H1 (cell line): ENCODE measurements at regions not wholly inside any gene's neighbourhood (a gene's known extent, or its start where the extent isn't known, plus 50 kb on each side); places are given as distances from the start of the nearest gene placed in this dataset.

Source experiments
- CTCF ChIA-PET: fragments of 300-600 bp; sonication (Branson Sonifier 250); formaldehyde crosslinking; loops from one replicate; lab custom pipeline; 2021; ENCODE audit not compliant: partially characterized antibody; lab: Charles Lee
- POLR2A ChIA-PET: fragments of 300-600 bp; sonication (Branson Sonifier 250); formaldehyde crosslinking; loops from one replicate; lab custom pipeline; 2021; ENCODE audit warnings: inconsistent platforms; ENCODE audit not compliant: partially characterized antibody; lab: Charles Lee
- DNase-seq, 2 experiments: peaks; one replicate each; pipeline versions ENCODE4 v3.0.0 to v3.0.0-alpha.2; 2010 to 2022; ENCODE audit warnings: low spot score in 2 of 2, low read depth in 1 of 2, mixed read lengths in 1 of 2
- FAIRE-seq: peaks from 2 replicates; lab custom pipeline; 2011; peaks lifted over from hg19 to GRCh38; lab: Jason Lieb, UNC
- H2AFZ ChIP-seq: 2 replicates; pipeline ENCODE4 v1.8.1; 2012; ENCODE audit warnings: low read length, inconsistent platforms
- H2AK5ac ChIP-seq: 2 replicates; pipeline ENCODE4 v1.6.1; 2013; ENCODE audit warnings: low read depth, low read length
- H2BK120ac ChIP-seq: replicated peaks from 2 replicates; pipeline ENCODE3; 2013; ENCODE audit warnings: low read depth, low read length, inconsistent platforms
- H2BK12ac ChIP-seq: 2 replicates; pipeline ENCODE4 v1.6.1; 2013; ENCODE audit warnings: low read depth, low read length
- H2BK15ac ChIP-seq: 2 replicates; pipeline ENCODE4 v1.6.1; 2013; ENCODE audit warnings: low read length
- H2BK20ac ChIP-seq: 2 replicates; pipeline ENCODE4 v1.6.1; 2013; ENCODE audit warnings: low read length
- H2BK5ac ChIP-seq: 2 replicates; pipeline ENCODE4 v1.6.1; 2013; ENCODE audit warnings: low read depth, low read length
- H3K14ac ChIP-seq: 2 replicates; pipeline ENCODE4 v1.6.1; 2013; ENCODE audit warnings: inconsistent platforms; ENCODE audit not compliant: insufficient read length
- H3K18ac ChIP-seq: 2 replicates; pipeline ENCODE4 v1.6.1; 2013; ENCODE audit warnings: low read length; ENCODE audit errors: extremely low read depth
- H3K23ac ChIP-seq: 2 replicates; pipeline ENCODE4 v1.6.1; 2013; ENCODE audit warnings: inconsistent platforms; ENCODE audit not compliant: insufficient read length
- H3K23me2 ChIP-seq: 2 replicates; pipeline ENCODE4 v1.6.1; 2013; ENCODE audit warnings: low read depth, low read length
- H3K27ac ChIP-seq: 2 replicates; pipeline ENCODE4 v1.6.1; 2011; ENCODE audit warnings: low read depth, low read length, inconsistent platforms
- H3K27me3 ChIP-seq, 4 experiments: replicated peaks in 1 of 4; 1 replicate in 1 of 4; 2 replicates in 3 of 4; pipeline versions ENCODE4 v1.6.1 to v1.8.1; 2011 to 2013; ENCODE audit warnings: low read length in 3 of 4, mild to moderate bottlenecking in 3 of 4, inconsistent platforms in 2 of 4, mixed read lengths in 2 of 4, moderate library complexity in 1 of 4; ENCODE audit not compliant: control insufficient read depth in 3 of 4, insufficient read depth in 3 of 4; ENCODE audit errors: extremely low read depth in 1 of 4
- H3K36me3 ChIP-seq, 4 experiments: 2 replicates each; pipeline versions ENCODE4 v1.6.1 to v1.8.1; 2011 to 2013; ENCODE audit warnings: mild to moderate bottlenecking in 4 of 4, low read length in 3 of 4, moderate library complexity in 2 of 4, control low read depth in 1 of 4, inconsistent platforms in 1 of 4; ENCODE audit not compliant: insufficient read depth in 4 of 4, control insufficient read depth in 2 of 4
- H3K4ac ChIP-seq: replicated peaks from 2 replicates; pipeline ENCODE3; 2013; ENCODE audit warnings: low read length, low read depth, mixed read lengths, inconsistent platforms; ENCODE audit not compliant: insufficient read length
- H3K4me1 ChIP-seq, 4 experiments: replicated peaks in 1 of 4; 1 replicate in 1 of 4; 2 replicates in 3 of 4; pipeline versions ENCODE4 v1.6.1 to v1.8.1; 2011 to 2013; ENCODE audit warnings: low read length in 3 of 4, inconsistent platforms in 2 of 4, mixed read lengths in 1 of 4; ENCODE audit not compliant: insufficient read depth in 4 of 4, control insufficient read depth in 3 of 4
- H3K4me2 ChIP-seq, 2 experiments: 2 replicates each; pipeline versions ENCODE4 v1.6.1 to v1.8.1; 2011 to 2013; ENCODE audit warnings: low read depth in 2 of 2, low read length in 2 of 2, control low read depth in 1 of 2, inconsistent platforms in 1 of 2, mild to moderate bottlenecking in 1 of 2; ENCODE audit not compliant: insufficient read depth in 1 of 2
- H3K4me3 ChIP-seq, 4 experiments: fragments of 200-600, 300-600 bp in 1 of 4; sonication (generic), shearing (Covaris generic), sonication (Bioruptor Twin) in 1 of 4; 2 replicates each; pipeline versions ENCODE4 v1.5.1 to v1.8.1; 2011 to 2016; ENCODE audit warnings: low read length in 4 of 4, low read depth in 3 of 4, control low read depth in 2 of 4, inconsistent platforms in 2 of 4, mild to moderate bottlenecking in 2 of 4, mixed read lengths in 1 of 4, moderate library complexity in 1 of 4; ENCODE audit not compliant: insufficient read depth in 2 of 4; ENCODE audit errors: extremely low read depth in 1 of 4
- H3K56ac ChIP-seq: replicated peaks from 2 replicates; pipeline ENCODE3; 2013; ENCODE audit warnings: low read depth, mild to moderate bottlenecking, mixed read lengths, low read length, inconsistent platforms; ENCODE audit not compliant: insufficient read length
- H3K79me1 ChIP-seq: 2 replicates; pipeline ENCODE4 v1.6.1; 2013; ENCODE audit warnings: low read depth, low read length, control low read depth
- H3K79me2 ChIP-seq, 2 experiments: 2 replicates each; pipeline versions ENCODE4 v1.6.1 to v1.8.1; 2012 to 2013; ENCODE audit warnings: low read length in 2 of 2, mild to moderate bottlenecking in 2 of 2, inconsistent platforms in 1 of 2; ENCODE audit not compliant: insufficient read depth in 2 of 2, control insufficient read depth in 1 of 2
- H3K9ac ChIP-seq, 4 experiments: replicated peaks in 1 of 4; 1 replicate in 1 of 4; 2 replicates in 3 of 4; pipeline versions ENCODE4 v1.6.1 to v1.8.1; 2011 to 2013; ENCODE audit warnings: low read depth in 3 of 4, low read length in 3 of 4, control low read depth in 2 of 4, mild to moderate bottlenecking in 2 of 4, moderate library complexity in 2 of 4, inconsistent platforms in 1 of 4; ENCODE audit errors: extremely low read depth in 1 of 4
- H3K9me3 ChIP-seq, 2 experiments: 2 replicates each; pipeline versions ENCODE4 v1.6.1 to v1.8.1; 2012 to 2013; ENCODE audit warnings: mild to moderate bottlenecking in 2 of 2, moderate library complexity in 2 of 2, control low read depth in 1 of 2, inconsistent platforms in 1 of 2, low read depth in 1 of 2, low read length in 1 of 2, mixed read lengths in 1 of 2; ENCODE audit not compliant: insufficient read depth in 2 of 2
- H4K20me1 ChIP-seq, 2 experiments: replicated peaks in 1 of 2; 2 replicates each; pipeline versions ENCODE3 to v1.8.1; 2011 to 2013; ENCODE audit warnings: inconsistent platforms in 2 of 2, low read length in 2 of 2, mild to moderate bottlenecking in 1 of 2; ENCODE audit not compliant: insufficient read depth in 2 of 2, control insufficient read depth in 1 of 2
- H4K5ac ChIP-seq: 2 replicates; pipeline ENCODE4 v1.6.1; 2013; ENCODE audit warnings: low read length, low read depth, mixed read lengths, inconsistent platforms; ENCODE audit not compliant: insufficient read length
- H4K8ac ChIP-seq: 2 replicates; pipeline ENCODE4 v1.8.0; 2013; ENCODE audit warnings: mild to moderate bottlenecking, moderate library complexity, low read length, inconsistent platforms; ENCODE audit not compliant: insufficient read depth; ENCODE audit errors: extremely low read depth
- H4K91ac ChIP-seq: replicated peaks from 2 replicates; pipeline ENCODE3; 2013; ENCODE audit warnings: low read length, mixed read lengths, inconsistent platforms; ENCODE audit not compliant: insufficient read length
- ASH2L ChIP-seq: fragments of 200-600, 300-600 bp; sonication (generic); IDR thresholded peaks from one replicate; pipeline ENCODE4 v1.7.1; 2017; ENCODE audit warnings: low read length
- BRCA1 ChIP-seq: IDR thresholded peaks from 2 replicates; pipeline ENCODE4 v1.6.1; 2012; ENCODE audit warnings: low read depth, low read length, improper control_type of control experiment
- HDAC2 ChIP-seq, 2 experiments: fragments of 300-600 bp in 1 of 2; sonication (generic) in 1 of 2; IDR thresholded peaks; 2 replicates each; pipeline ENCODE4 v1.6.1; 2011 to 2012; ENCODE audit warnings: low read depth in 2 of 2, low read length in 2 of 2, mild to moderate bottlenecking in 2 of 2, moderate library complexity in 2 of 2, borderline replicate concordance in 1 of 2, inconsistent platforms in 1 of 2
- HDAC6 ChIP-seq: IDR thresholded peaks from one replicate; pipeline ENCODE4 v1.7.1; 2012; ENCODE audit warnings: low read depth, mild to moderate bottlenecking, inconsistent platforms, low read length, moderate library complexity
- KDM1A ChIP-seq: fragments of 200-600, 300-600 bp; sonication (generic); IDR thresholded peaks from 2 replicates; pipeline ENCODE4 v1.7.1; 2016; ENCODE audit warnings: mild to moderate bottlenecking, low read length, borderline replicate concordance
- WGBS, 2 experiments: shearing (Covaris generic) in 1 of 2; methylation state at CpG; one replicate each; pipeline versions ENCODE4 v1.1.6 to v1.1.7; 2013 to 2015; ENCODE audit warnings: low lambda C conversion rate in 2 of 2, mixed read lengths in 2 of 2, inconsistent platforms in 1 of 2, low coverage in 1 of 2, missing lambda C conversion rate in 1 of 2; ENCODE audit not compliant: insufficient replicate concordance in 2 of 2, insufficient coverage in 1 of 2, insufficient read length in 1 of 2; ENCODE audit errors: extremely low coverage in 1 of 2, missing lambda C conversion rate in 1 of 2; 5-methylcytosine and 5-hydroxymethylcytosine counted together

GRCh38 chr20:56829788-56830385 is 200.8 kb downstream of the TFAP2C start:
- H3K36me3 ChIP-seq: no peaks in the 10 kb centered on the region
- H3K4ac ChIP-seq: no peak overlapping the region
- peak overlapping the region; percentile 82; the same call in 1 of the 2 replicates for H2BK5ac ChIP-seq
- no peaks in the 10 kb centered on the region for H3K27me3 ChIP-seq
- FAIRE-seq (no peak), DNase-seq (no peak)
- H3K9me3 ChIP-seq: no peaks in the 10 kb centered on the region
- no peak overlapping the region for H3K14ac ChIP-seq
- POLR2A ChIA-PET: no interaction called here
- no peak for TF ChIP-seq HDAC6
- no peak for TF ChIP-seq BRCA1
- no peak for TF ChIP-seq ASH2L
- peak; percentile 17; the same call in 1 of the 2 replicates for TF ChIP-seq KDM1A
- no peak for TF ChIP-seq HDAC2 (IDR thresholded peaks at IDR 0.05; ENCODE audit: borderline replicate concordance in 1 of 2, low read depth in 2 of 2, low read length in 2 of 2)
- H3K4me1 ChIP-seq: peaks cover 0 to 18% (median 8%) of the 10 kb centered on the region in 4 experiments; a peak in 5 of 7 replicates
- no peak overlapping the region for H3K23ac ChIP-seq
- peak overlapping the region; percentile 41; the same call in 1 of the 2 replicates for H4K8ac ChIP-seq
- no peaks in the 10 kb centered on the region for H3K79me2 ChIP-seq
- H2BK120ac ChIP-seq: no peak overlapping the region
- H2AK5ac ChIP-seq: no peak overlapping the region
- 0 out of 2 replicates have a peak overlapping the region, but pooled peaks have one; percentile 64 for H2BK20ac ChIP-seq
- H4K20me1 ChIP-seq: no peaks in the 10 kb centered on the region
- H3K9ac ChIP-seq: no peak overlapping the region
- no peaks in the 10 kb centered on the region for H3K79me1 ChIP-seq
- CTCF ChIA-PET: interaction anchor here (0.6 to 1.6 kb wide), 5 partner anchors 13 to 200 kb away, joined by 3 to 6 read pairs (median 4); no protein-coding TSS in a partner anchor
- peak overlapping the region; percentile 43; the same call in 1 of the 2 replicates for H2BK12ac ChIP-seq
- H2BK15ac ChIP-seq: peak overlapping the region; percentile 36; the same call in 1 of the 2 replicates
- peak overlapping the region in 1 of 4 experiments; percentile 44; a peak in 1 of 8 replicates for H3K4me3 ChIP-seq
- no peak overlapping the region for H2AFZ ChIP-seq
- no peak overlapping the region for H3K27ac ChIP-seq
- peak overlapping the region; percentile 43 to 73; a peak in 3 of 4 replicates for H3K4me2 ChIP-seq
- H3K18ac ChIP-seq: peak overlapping the region; percentile 79
- peak overlapping the region; percentile 75 for H4K91ac ChIP-seq
- H4K5ac ChIP-seq: no peak overlapping the region
- WGBS, 2 experiments: 36% methylated on average over 15 of the region's 17 CpGs; no CpG with 5 or more reads in 1 of the 2 experiments
- no peaks in the 10 kb centered on the region for H3K23me2 ChIP-seq
- no peak overlapping the region for H3K56ac ChIP-seq
